ENCODE measurements at regions not wholly inside any gene's neighbourhood (a gene's known extent, or its start where the extent isn't known, plus 50 kb on each side); places are given as distances from the start of the nearest gene placed in this dataset.

- DNase-seq, result no peak
Measured at GRCh38 chr14:44287858-44288257, 219.2 kb downstream of the FSCB start.

GRCh38 chr14:44286201-44286600 is 220.9 kb downstream of the FSCB start:
- DNase-seq, result no peak

- DNase-seq, result no peak
Measured at GRCh38 chr14:44283836-44284235, 223.2 kb downstream of the FSCB start.

- no peak for DNase-seq
Measured at GRCh38 chr14:44279357-44279756, 227.7 kb downstream of the FSCB start.

GRCh38 chr14:44271637-44272036 is 235.4 kb downstream of the FSCB start:
- DNase-seq, result no peak

GRCh38 chr14:44271006-44271405 is 236.1 kb downstream of the FSCB start:
- no peak for DNase-seq

GRCh38 chr14:44265246-44265645 is 241.8 kb downstream of the FSCB start:
- DNase-seq, result no peak

- DNase-seq, result no peak
Measured at GRCh38 chr14:44215660-44216059, 291.4 kb downstream of the FSCB start.

- no peak for DNase-seq
Measured at GRCh38 chr14:44211718-44212117, 295.4 kb downstream of the FSCB start.

- DNase-seq, result no peak
Measured at GRCh38 chr14:44204061-44204835, 302.8 kb downstream of the FSCB start.

GRCh38 chr14:44180975-44181374 is 326.1 kb downstream of the FSCB start:
- no peak for DNase-seq

- no peak for DNase-seq
Measured at GRCh38 chr14:44170556-44170955, 336.5 kb downstream of the FSCB start.

- no peak for DNase-seq
Measured at GRCh38 chr14:44170101-44170500, 337.0 kb downstream of the FSCB start.

GRCh38 chr14:44168566-44168965 is 338.5 kb downstream of the FSCB start:
- no peak for DNase-seq

GRCh38 chr14:44166611-44167010 is 340.5 kb downstream of the FSCB start:
- no peak for DNase-seq

GRCh38 chr14:44165936-44166335 is 341.1 kb downstream of the FSCB start:
- DNase-seq, result no peak

GRCh38 chr14:44165286-44165685 is 341.8 kb downstream of the FSCB start:
- no peak for DNase-seq

GRCh38 chr14:44163946-44164345 is 343.1 kb downstream of the FSCB start:
- no peak for DNase-seq

- no peak for DNase-seq
Measured at GRCh38 chr14:44162197-44162596, 344.9 kb downstream of the FSCB start.

GRCh38 chr14:44154874-44155273 is 352.2 kb downstream of the FSCB start:
- no peak for DNase-seq

GRCh38 chr14:44154446-44154845 is 352.6 kb downstream of the FSCB start:
- no peak for DNase-seq

- DNase-seq, result no peak
Measured at GRCh38 chr14:44151130-44151820, 355.8 kb downstream of the FSCB start.

- no peak for DNase-seq
Measured at GRCh38 chr14:44149597-44149996, 357.5 kb downstream of the FSCB start.

GRCh38 chr14:44142006-44142405 is 365.1 kb downstream of the FSCB start:
- DNase-seq, result no peak

GRCh38 chr14:44135972-44136371 is 371.1 kb downstream of the FSCB start:
- no peak for DNase-seq

Data from stimulated activated CD4-positive, alpha-beta T cell treated with anti-CD3 and anti-CD28 coated beads, Interleukin-4, amount 100 ng/mL, for 4 hours (primary cell).